Adrenal gland (tissue), 5 donors: ENCODE measurements at regions not wholly inside any gene's neighbourhood (a gene's known extent, or its start where the extent isn't known, plus 50 kb on each side); places are given as distances from the start of the nearest gene placed in this dataset.

Experiments
- POLR2A ChIP-seq, 2 donors: fragments of 450-650 bp; IDR thresholded peaks; one replicate each; pipeline ENCODE4 v1.6.1; 2017; ENCODE audit warnings: antibody characterized with exemption in 2 of 2, mild to moderate bottlenecking in 2 of 2, moderate library complexity in 1 of 2
- TF ChIP-seq, protein P1 (sequence below), 6 experiments: fragments of 450-650 bp in 4 of 6; fragments of 200-600 bp in 2 of 6; sonication (generic) in 1 of 6; IDR thresholded peaks; 1 replicate in 5 of 6; 2 replicates in 1 of 6; pipeline versions ENCODE4 v1.5.1 to v1.8.0; 2016 to 2021; ENCODE audit warnings: antibody characterized with exemption in 6 of 6, mild to moderate bottlenecking in 2 of 6, moderate library complexity in 1 of 6
- donor health status: DM: no; HTN: no; CAD: no.

- TF ChIP-seq, protein P1, sequence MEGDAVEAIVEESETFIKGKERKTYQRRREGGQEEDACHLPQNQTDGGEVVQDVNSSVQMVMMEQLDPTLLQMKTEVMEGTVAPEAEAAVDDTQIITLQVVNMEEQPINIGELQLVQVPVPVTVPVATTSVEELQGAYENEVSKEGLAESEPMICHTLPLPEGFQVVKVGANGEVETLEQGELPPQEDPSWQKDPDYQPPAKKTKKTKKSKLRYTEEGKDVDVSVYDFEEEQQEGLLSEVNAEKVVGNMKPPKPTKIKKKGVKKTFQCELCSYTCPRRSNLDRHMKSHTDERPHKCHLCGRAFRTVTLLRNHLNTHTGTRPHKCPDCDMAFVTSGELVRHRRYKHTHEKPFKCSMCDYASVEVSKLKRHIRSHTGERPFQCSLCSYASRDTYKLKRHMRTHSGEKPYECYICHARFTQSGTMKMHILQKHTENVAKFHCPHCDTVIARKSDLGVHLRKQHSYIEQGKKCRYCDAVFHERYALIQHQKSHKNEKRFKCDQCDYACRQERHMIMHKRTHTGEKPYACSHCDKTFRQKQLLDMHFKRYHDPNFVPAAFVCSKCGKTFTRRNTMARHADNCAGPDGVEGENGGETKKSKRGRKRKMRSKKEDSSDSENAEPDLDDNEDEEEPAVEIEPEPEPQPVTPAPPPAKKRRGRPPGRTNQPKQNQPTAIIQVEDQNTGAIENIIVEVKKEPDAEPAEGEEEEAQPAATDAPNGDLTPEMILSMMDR (IDR thresholded peaks at IDR 0.05), result no peak
- no peak for TF ChIP-seq POLR2A (IDR thresholded peaks at IDR 0.05)
Measured at GRCh38 chr14:97369901-97370300, 572.7 kb downstream of the VRK1 start.
